ENCODE measurements at regions not wholly inside any gene's neighbourhood (a gene's known extent, or its start where the extent isn't known, plus 50 kb on each side); places are given as distances from the start of the nearest gene placed in this dataset.
"Not testable (repeated sequence)": the region's sequence is repeated elsewhere in the genome, so short reads cannot be mapped to it uniquely, and the experiment has no call there.

DNA sequence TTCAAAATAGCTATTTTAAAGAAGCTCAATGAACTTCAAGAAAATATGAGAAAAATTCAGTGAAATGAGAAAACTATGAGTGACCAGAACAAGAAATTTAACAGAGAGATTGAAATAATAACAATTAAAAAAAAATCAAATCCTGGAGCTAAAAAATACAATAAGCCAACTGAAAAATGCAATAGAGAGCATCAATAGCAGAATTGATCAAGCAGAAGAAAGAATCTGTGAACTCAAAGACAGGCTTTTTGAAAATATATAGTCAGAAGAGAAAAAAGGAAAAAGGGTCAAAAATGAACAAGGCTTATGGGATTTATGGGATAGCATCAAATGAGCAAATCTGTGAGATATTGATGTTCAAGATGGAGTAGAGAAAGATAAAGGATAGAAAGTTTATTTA is 133.0 kb downstream of the OTUD1 start:
- no peak for TF ChIP-seq CTCF (IDR thresholded peaks at IDR 0.05; ENCODE audit: insufficient read depth, low read depth, low read length)
- no peak for DNase-seq (ENCODE audit: low read depth)
- H3K4me3 ChIP-seq (ENCODE audit: low read depth, low read length), result no peak overlapping the region

GRCh38 chr10:23581906-23582450 is 143.1 kb downstream of the OTUD1 start:
- TF ChIP-seq CTCF (IDR thresholded peaks at IDR 0.05; ENCODE audit: insufficient read depth, low read depth, low read length), result no peak
- no peak for DNase-seq (ENCODE audit: low read depth)
- H3K4me3 ChIP-seq (ENCODE audit: low read depth, low read length), result no peak overlapping the region

GRCh38 chr10:23584396-23584795 is 145.5 kb downstream of the OTUD1 start:
- no peak overlapping the region for H3K4me3 ChIP-seq (ENCODE audit: low read depth, low read length)
- TF ChIP-seq CTCF (IDR thresholded peaks at IDR 0.05; ENCODE audit: insufficient read depth, low read depth, low read length), result no peak
- no peak for DNase-seq (ENCODE audit: low read depth)

DNA sequence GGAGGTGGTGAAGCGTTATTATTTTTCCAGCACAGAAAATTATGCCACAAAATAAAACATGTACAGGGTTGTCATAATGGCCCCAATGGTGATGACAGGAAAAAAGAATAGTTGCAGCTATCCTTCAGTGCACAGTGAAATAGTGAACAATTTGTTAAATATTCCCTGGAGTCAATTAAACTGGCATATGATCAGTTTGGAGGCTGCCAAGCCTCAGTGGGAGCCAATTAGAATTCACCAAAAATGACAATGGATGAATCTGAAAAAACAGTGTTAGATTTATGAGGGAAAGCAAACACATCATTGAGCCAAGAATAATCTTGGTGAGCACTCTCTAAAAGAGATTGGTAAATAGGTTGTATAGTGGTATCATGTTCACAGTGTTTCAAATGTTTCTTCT is 146.3 kb downstream of the OTUD1 start:
- TF ChIP-seq CTCF (IDR thresholded peaks at IDR 0.05; ENCODE audit: insufficient read depth, low read depth, low read length), result no peak
- no peak overlapping the region for H3K4me3 ChIP-seq (ENCODE audit: low read depth, low read length)
- DNase-seq (ENCODE audit: low read depth), result no peak

DNA sequence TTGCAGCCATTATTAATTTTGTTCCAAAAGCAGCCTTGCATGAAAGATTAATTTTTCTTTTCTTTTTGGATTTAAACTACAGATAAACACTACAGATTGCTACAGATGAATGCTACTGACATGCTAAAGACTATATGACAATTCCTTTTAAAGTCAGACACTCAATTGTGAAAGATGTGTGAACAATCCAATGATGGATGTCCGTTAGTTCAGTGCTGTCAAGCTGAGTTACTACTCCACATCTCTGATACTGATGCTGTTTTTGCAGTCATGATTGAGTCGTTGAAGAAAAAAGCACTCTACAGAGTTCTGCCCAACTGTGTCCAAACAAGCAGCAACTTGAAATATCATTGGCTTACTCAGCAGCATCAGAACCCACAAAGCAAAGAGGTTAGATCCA is 146.8 kb downstream of the OTUD1 start:
- no peak overlapping the region for H3K4me3 ChIP-seq (ENCODE audit: low read depth, low read length)
- no peak for TF ChIP-seq CTCF (IDR thresholded peaks at IDR 0.05; ENCODE audit: insufficient read depth, low read depth, low read length)
- DNase-seq (ENCODE audit: low read depth), result no peak

- not testable (repeated sequence) for H3K4me3 ChIP-seq (ENCODE audit: low read depth, low read length); DNase-seq (ENCODE audit: low read depth)
Measured at GRCh38 chr10:23595278-23595677, 156.4 kb downstream of the OTUD1 start.

DNA sequence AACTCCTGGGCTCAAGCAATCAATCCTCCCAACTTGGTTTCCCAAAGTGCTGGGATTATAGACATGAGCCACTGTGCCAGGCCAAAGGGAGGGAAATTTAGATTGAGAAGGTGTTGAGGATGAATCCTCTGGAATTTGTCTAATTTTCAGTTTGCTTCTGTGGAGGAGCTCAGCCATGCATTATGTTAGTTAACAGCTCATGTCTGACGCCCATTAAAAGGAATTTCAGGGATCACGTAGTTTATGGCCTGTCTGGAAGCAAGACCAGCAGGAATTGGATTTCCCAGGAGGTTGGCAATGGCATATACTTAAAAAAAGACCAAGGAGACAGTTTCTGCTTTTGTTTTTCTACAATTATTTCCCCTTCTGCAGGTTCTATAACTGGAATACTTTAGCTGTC is 165.7 kb downstream of the OTUD1 start:
- no peak for TF ChIP-seq CTCF (IDR thresholded peaks at IDR 0.05; ENCODE audit: insufficient read depth, low read depth, low read length)
- H3K4me3 ChIP-seq (ENCODE audit: low read depth, low read length), result no peak overlapping the region
- no peak for DNase-seq (ENCODE audit: low read depth)

Measured in fibroblast of villous mesenchyme (primary cell).